Smooth muscle cell (in vitro differentiated cells): ENCODE measurements at regions not wholly inside any gene's neighbourhood (a gene's known extent, or its start where the extent isn't known, plus 50 kb on each side); places are given as distances from the start of the nearest gene placed in this dataset.

Experiments
- DNase-seq: peaks from one replicate; lab custom pipeline; 2025; ENCODE audit not compliant: unreplicated experiment; lab: John Stamatoyannopoulos, UW
- H2AFZ ChIP-seq: fragments of 200-600 bp; sonication (generic); 2 replicates; pipeline ENCODE4 v1.6.0; 2016; ENCODE audit warnings: antibody characterized with exemption, low read depth, mild to moderate bottlenecking
- H3F3A ChIP-seq: fragments of 200-600 bp; sonication (generic); 2 replicates; pipeline ENCODE4 v1.6.0; 2017; ENCODE audit warnings: antibody characterized with exemption, low read depth
- H3K27ac ChIP-seq: fragments of 200-600 bp; sonication (generic); 2 replicates; pipeline ENCODE4 v1.5.1; 2016; ENCODE audit warnings: low read depth, mild to moderate bottlenecking
- H3K27me3 ChIP-seq: fragments of 200-600 bp; sonication (generic); 2 replicates; pipeline ENCODE4 v1.6.1; 2016; ENCODE audit warnings: low read depth, mild to moderate bottlenecking
- H3K36me3 ChIP-seq: fragments of 200-600 bp; sonication (generic); 2 replicates; pipeline ENCODE4 v1.5.1; 2016; ENCODE audit warnings: low read depth
- H3K4me1 ChIP-seq: fragments of 200-600 bp; sonication (generic); 2 replicates; pipeline ENCODE4 v1.5.1; 2016; ENCODE audit warnings: low read depth
- H3K4me2 ChIP-seq: fragments of 200-600 bp; sonication (generic); 2 replicates; pipeline ENCODE4 v1.6.0; 2016; ENCODE audit warnings: mild to moderate bottlenecking
- H3K4me3 ChIP-seq: fragments of 200-600 bp; sonication (generic); 2 replicates; pipeline ENCODE4 v1.5.1; 2016; ENCODE audit warnings: mild to moderate bottlenecking
- H3K79me2 ChIP-seq: fragments of 200-600 bp; sonication (generic); 2 replicates; pipeline ENCODE4 v1.6.0; 2016; ENCODE audit warnings: low read depth, mild to moderate bottlenecking
- H3K9ac ChIP-seq: fragments of 200-600 bp; sonication (generic); 2 replicates; pipeline ENCODE4 v1.6.0; 2016; ENCODE audit warnings: low read depth
- H3K9me3 ChIP-seq: fragments of 200-600 bp; sonication (generic); replicated peaks from 2 replicates; pipeline ENCODE4 v1.5.1; 2016; ENCODE audit warnings: low read depth
- H4K20me1 ChIP-seq: fragments of 200-600 bp; sonication (generic); 2 replicates; pipeline ENCODE4 v1.6.0; 2016; ENCODE audit warnings: low read depth
- WGBS: methylation state at CpG from one replicate; pipeline ENCODE4 v1.1.7; 2016; ENCODE audit warnings: low lambda C conversion rate; 5-methylcytosine and 5-hydroxymethylcytosine counted together
- TF ChIP-seq, protein P1 (sequence below): fragments of 200-600 bp; sonication (generic); IDR thresholded peaks from 2 replicates; pipeline ENCODE4 v1.5.1; 2017; ENCODE audit warnings: borderline replicate concordance, mild to moderate bottlenecking, antibody characterized with exemption; ENCODE audit not compliant: insufficient read depth, poor library complexity, severe bottlenecking

DNA sequence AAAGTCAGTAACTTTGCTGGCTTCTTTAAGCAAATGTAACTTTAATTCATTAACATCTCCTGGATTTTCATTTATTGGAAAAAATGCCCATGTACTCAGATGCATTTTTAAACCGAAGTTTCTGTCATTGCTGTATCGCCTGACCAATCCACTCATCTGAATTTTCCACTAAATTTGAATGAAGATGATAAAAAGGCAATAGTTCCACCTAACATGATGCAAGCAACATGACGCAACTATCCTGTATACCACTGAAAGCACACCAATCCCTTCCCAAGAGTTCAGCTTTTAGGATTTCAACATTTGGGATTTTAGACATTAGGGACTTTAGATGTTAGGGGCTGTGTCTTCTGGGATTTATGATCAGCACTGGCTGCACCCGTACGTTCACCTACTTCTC, 215.6 kb downstream of the KIF4B start:
- Histone ChIP-seq H3K36me3 (no peaks in the 10 kb centered on the region), H2AFZ (no peak overlapping the region), H4K20me1 (no peaks in the 10 kb centered on the region), H3K9me3 (no peaks in the 10 kb centered on the region), H3K4me3 (no peak overlapping the region), H3K27ac (no peak overlapping the region), H3K9ac (no peak overlapping the region), H3K4me2 (no peak overlapping the region), H3K4me1 (no peaks in the 10 kb centered on the region), H3K27me3 (peaks cover 3% of the 10 kb centered on the region), H3F3A (no peaks in the 10 kb centered on the region), H3K79me2 (no peaks in the 10 kb centered on the region)
- 88% methylated on average over 5 of the region's 5 CpGs for WGBS
- TF ChIP-seq, protein P1, sequence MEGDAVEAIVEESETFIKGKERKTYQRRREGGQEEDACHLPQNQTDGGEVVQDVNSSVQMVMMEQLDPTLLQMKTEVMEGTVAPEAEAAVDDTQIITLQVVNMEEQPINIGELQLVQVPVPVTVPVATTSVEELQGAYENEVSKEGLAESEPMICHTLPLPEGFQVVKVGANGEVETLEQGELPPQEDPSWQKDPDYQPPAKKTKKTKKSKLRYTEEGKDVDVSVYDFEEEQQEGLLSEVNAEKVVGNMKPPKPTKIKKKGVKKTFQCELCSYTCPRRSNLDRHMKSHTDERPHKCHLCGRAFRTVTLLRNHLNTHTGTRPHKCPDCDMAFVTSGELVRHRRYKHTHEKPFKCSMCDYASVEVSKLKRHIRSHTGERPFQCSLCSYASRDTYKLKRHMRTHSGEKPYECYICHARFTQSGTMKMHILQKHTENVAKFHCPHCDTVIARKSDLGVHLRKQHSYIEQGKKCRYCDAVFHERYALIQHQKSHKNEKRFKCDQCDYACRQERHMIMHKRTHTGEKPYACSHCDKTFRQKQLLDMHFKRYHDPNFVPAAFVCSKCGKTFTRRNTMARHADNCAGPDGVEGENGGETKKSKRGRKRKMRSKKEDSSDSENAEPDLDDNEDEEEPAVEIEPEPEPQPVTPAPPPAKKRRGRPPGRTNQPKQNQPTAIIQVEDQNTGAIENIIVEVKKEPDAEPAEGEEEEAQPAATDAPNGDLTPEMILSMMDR, result no peak
- DNase-seq, result no peak

DNA sequence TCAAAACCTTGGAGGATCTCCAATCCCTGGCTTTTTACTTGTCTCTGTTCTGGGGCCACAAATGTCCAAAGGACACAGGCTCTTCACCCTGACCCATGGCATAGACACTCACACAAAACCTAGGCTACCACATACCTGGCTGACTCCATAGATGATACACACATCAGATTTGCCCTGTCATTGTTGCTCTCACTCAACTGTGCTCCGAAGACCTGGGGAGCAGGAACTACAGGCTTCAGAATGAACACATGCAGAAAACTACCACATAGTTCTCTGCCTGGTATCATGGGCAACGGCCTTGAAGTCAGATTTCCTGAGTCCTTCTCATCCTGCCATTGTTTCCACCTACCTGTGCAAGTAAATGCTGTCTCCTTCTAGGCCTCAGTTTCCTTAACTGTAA, 226.2 kb downstream of the KIF4B start:
- TF ChIP-seq, protein P1, result no peak
- Histone ChIP-seq H3K27me3 (no peaks in the 10 kb centered on the region), H3K4me1 (no peaks in the 10 kb centered on the region), H3K4me3 (no peak overlapping the region), H3K79me2 (no peaks in the 10 kb centered on the region), H3K9ac (no peak overlapping the region), H4K20me1 (no peaks in the 10 kb centered on the region), H3F3A (no peaks in the 10 kb centered on the region), H3K4me2 (no peak overlapping the region), H3K36me3 (no peaks in the 10 kb centered on the region), H3K9me3 (no peaks in the 10 kb centered on the region), H3K27ac (no peak overlapping the region), H2AFZ (no peak overlapping the region)
- no peak for DNase-seq
- WGBS, result 78% methylated on average over 2 of the region's 2 CpGs

DNA sequence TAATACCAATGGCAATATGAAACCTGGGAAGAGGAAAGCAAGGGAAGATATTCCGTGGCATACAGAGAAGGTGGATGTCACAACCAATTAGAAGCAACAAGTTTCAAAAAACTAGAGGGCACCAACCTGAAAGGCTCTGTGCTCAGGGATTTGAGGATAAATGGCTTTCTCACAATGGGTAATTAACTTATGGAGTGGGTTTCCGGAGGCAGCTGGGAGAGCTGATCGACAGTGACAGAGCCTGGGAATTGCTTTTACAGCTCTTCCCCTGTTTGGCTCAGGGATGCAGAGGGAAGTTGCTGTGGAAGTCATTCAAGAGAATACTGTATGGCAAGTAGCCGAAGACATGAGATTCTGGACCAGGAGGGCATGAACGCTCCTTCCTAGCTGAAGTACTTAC, 237.0 kb downstream of the KIF4B start:
- no peak overlapping the region for H2AFZ ChIP-seq
- TF ChIP-seq, protein P1, result no peak

DNA sequence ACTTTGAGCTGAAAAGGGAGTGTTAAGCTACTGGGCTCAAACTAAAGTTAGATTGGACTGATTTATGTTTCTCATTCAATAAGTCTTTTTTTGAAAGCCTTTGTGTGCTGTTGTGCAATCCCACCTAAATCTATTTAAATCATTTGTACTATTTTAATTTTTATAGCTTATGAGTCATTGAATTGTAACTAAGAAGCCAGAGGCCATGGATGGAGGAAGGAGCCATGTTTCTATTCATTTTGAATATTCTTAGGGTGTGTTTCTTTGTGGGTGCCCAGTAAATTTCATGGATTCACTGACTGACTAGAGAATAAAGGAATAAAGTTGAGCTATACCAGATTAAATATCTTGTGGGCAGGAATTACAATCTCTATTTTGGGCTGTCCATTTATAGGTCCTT, 238.5 kb downstream of the KIF4B start:
- H3K27ac ChIP-seq, result no peak overlapping the region
- no peak overlapping the region for H2AFZ ChIP-seq
- TF ChIP-seq, protein P1, result no peak
- H3K4me2 ChIP-seq, result no peak overlapping the region
- H4K20me1 ChIP-seq, result no peaks in the 10 kb centered on the region
- no peak overlapping the region for H3K9ac ChIP-seq
- H3K36me3 ChIP-seq, result no peaks in the 10 kb centered on the region
- H3K79me2 ChIP-seq, result no peaks in the 10 kb centered on the region
- no peaks in the 10 kb centered on the region for H3K4me1 ChIP-seq
- no peaks in the 10 kb centered on the region for H3K9me3 ChIP-seq
- H3K4me3 ChIP-seq, result no peak overlapping the region
- DNase-seq, result no peak
- H3K27me3 ChIP-seq, result no peaks in the 10 kb centered on the region
- H3F3A ChIP-seq, result no peaks in the 10 kb centered on the region

More for the DNA sequence above, 237.0 kb downstream of the KIF4B start:
- no peaks in the 10 kb centered on the region for H3K4me1 ChIP-seq
- no peak overlapping the region for H3K27ac ChIP-seq
- no peaks in the 10 kb centered on the region for H3K9me3 ChIP-seq
- 87% methylated on average over 5 of the region's 5 CpGs for WGBS
- H3K36me3 ChIP-seq, result no peaks in the 10 kb centered on the region
- H3K4me3 ChIP-seq, result no peak overlapping the region
- no peak for DNase-seq
- no peaks in the 10 kb centered on the region for H4K20me1 ChIP-seq
- H3F3A ChIP-seq, result no peaks in the 10 kb centered on the region
- H3K27me3 ChIP-seq, result no peaks in the 10 kb centered on the region
- no peak overlapping the region for H3K4me2 ChIP-seq
- H3K79me2 ChIP-seq, result no peaks in the 10 kb centered on the region
- H3K9ac ChIP-seq, result no peak overlapping the region
